ENCODE measurements at regions not wholly inside any gene's neighbourhood (a gene's known extent, or its start where the extent isn't known, plus 50 kb on each side); places are given as distances from the start of the nearest gene placed in this dataset.

GRCh38 chr7:101729241-101729883 is 88.1 kb upstream of the CUX1 start:
- TF ChIP-seq, protein P1, sequence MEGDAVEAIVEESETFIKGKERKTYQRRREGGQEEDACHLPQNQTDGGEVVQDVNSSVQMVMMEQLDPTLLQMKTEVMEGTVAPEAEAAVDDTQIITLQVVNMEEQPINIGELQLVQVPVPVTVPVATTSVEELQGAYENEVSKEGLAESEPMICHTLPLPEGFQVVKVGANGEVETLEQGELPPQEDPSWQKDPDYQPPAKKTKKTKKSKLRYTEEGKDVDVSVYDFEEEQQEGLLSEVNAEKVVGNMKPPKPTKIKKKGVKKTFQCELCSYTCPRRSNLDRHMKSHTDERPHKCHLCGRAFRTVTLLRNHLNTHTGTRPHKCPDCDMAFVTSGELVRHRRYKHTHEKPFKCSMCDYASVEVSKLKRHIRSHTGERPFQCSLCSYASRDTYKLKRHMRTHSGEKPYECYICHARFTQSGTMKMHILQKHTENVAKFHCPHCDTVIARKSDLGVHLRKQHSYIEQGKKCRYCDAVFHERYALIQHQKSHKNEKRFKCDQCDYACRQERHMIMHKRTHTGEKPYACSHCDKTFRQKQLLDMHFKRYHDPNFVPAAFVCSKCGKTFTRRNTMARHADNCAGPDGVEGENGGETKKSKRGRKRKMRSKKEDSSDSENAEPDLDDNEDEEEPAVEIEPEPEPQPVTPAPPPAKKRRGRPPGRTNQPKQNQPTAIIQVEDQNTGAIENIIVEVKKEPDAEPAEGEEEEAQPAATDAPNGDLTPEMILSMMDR (conservative IDR thresholded peaks at IDR 0.05; ENCODE audit: low read depth, low read length): no peak
- no peak for TF ChIP-seq EZH2 (IDR thresholded peaks at IDR 0.05; ENCODE audit: borderline replicate concordance, low read depth, low read length, poor library complexity, severe bottlenecking)

Data from A673 (cell line).